GM12874 (cell line): ENCODE measurements at regions not wholly inside any gene's neighbourhood (a gene's known extent, or its start where the extent isn't known, plus 50 kb on each side); places are given as distances from the start of the nearest gene placed in this dataset.

Source experiments
- TF ChIP-seq, protein P1 (sequence below): IDR thresholded peaks from 2 replicates; pipeline ENCODE4 v1.5.1; 2011; ENCODE audit warnings: low read depth, mild to moderate bottlenecking, control low read depth, low read length, moderate library complexity; ENCODE audit not compliant: insufficient read depth

DNA sequence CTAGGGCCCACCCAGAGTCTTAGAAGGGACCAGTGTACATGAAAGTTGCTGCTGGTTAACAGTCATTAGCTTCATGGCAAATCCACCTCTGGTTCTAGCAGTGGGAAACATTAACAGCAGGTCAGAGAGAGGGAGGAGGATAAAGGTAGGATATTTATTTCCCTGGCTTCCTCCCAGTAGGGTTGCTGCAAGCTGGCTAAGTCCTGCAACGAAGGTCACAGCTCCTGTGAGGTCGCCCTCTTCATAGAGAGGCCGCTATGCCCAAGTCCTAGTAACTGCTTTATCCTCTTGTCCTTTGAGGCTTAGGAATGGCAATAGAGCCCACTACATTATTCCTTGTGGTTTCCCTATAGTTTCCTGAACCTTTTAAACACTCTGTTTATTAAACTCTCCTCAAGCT is 84.0 kb upstream of the ACSL3 start:
- TF ChIP-seq, protein P1, sequence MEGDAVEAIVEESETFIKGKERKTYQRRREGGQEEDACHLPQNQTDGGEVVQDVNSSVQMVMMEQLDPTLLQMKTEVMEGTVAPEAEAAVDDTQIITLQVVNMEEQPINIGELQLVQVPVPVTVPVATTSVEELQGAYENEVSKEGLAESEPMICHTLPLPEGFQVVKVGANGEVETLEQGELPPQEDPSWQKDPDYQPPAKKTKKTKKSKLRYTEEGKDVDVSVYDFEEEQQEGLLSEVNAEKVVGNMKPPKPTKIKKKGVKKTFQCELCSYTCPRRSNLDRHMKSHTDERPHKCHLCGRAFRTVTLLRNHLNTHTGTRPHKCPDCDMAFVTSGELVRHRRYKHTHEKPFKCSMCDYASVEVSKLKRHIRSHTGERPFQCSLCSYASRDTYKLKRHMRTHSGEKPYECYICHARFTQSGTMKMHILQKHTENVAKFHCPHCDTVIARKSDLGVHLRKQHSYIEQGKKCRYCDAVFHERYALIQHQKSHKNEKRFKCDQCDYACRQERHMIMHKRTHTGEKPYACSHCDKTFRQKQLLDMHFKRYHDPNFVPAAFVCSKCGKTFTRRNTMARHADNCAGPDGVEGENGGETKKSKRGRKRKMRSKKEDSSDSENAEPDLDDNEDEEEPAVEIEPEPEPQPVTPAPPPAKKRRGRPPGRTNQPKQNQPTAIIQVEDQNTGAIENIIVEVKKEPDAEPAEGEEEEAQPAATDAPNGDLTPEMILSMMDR, result no peak

DNA sequence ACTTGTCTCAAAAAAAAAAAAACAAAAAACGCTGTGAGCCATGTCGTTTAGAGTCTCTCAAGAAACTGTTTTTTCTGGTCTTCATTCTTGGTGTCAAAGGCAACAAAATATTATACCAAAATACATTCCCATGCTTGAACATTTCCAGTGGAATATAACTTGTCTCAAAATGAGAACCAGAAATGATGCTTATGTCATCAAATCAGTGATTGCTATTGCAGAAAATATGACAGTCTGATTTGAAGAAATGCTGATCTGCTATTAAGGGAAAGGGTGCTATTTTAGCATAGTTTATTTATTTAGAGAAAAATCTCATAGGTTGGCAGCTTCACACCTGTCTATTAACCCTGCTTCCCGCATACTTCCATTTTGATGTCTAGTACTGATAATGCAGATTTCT is 82.4 kb upstream of the ACSL3 start:
- TF ChIP-seq, protein P1, result no peak

GRCh38 chr2:222779145-222779832 is 81.5 kb upstream of the ACSL3 start:
- TF ChIP-seq, protein P1, result no peak

DNA sequence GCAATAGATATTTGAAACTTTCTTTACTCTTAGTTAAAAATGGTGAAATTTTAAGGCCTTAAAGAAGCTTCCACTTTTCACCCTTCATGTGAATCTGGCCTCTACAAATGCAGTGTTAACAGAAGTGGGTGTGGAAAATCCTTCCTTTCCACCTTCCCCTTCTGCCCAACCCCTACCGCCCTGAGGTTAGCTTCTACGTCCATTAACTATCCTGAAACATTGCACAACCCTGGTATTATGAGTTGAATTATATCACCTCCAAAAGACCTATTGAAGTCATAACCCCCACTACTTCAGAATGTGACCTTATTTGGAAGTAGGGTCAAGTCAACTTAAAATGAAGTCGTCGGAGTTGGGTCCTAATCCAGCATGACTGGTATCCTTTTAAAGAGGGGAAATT is 80.8 kb upstream of the ACSL3 start:
- TF ChIP-seq, protein P1, result no peak

DNA sequence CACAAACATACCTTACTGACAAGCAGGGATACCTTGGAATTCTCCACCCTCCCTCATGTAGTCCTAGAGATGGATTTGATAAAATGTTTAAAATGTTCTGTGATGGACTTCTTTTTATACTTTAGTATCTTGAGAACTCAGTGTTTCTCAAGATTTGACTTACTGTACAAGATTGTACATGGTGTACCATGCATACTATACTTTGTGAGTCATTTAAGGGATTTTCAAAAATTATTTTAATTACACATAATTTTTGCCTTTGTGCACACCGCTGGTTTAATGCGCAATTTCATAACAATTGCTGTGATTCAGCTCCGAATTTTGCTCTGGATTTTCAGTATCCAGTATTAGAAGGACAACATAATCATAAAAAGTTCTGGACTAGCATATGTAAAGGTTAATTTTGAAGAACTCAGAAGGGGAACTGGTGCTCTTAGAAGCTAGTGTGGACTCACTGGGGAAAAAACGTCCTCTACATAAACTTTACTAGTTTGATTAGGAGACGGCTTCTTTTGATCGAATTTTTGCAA is 78.6 kb upstream of the ACSL3 start:
- TF ChIP-seq, protein P1, result no peak

DNA sequence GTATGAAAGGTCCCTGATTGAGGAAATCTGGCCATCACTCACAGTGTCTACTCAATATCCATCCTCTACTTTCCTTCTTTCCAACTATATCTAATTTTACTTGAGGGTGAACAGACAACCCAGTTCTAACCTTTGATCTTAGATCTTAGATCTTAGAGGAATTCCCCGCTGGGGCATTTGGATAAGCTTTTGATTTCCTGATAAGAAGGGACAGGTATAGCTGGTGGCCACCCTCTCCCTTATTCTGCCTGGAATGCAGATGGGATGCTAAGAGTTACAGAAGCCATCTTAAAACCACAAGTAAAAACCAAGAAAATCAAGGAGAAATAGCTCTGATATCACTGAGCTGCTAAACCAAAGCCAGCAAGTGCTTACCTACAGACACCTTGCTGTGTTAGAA is 77.2 kb upstream of the ACSL3 start:
- TF ChIP-seq, protein P1, result no peak

GRCh38 chr2:222790932-222791331 is 69.9 kb upstream of the ACSL3 start:
- TF ChIP-seq, protein P1, result no peak
